ENCODE measurements at regions not wholly inside any gene's neighbourhood (a gene's known extent, or its start where the extent isn't known, plus 50 kb on each side); places are given as distances from the start of the nearest gene placed in this dataset.
"Not testable (repeated sequence)": the region's sequence is repeated elsewhere in the genome, so short reads cannot be mapped to it uniquely, and the experiment has no call there.

DNA sequence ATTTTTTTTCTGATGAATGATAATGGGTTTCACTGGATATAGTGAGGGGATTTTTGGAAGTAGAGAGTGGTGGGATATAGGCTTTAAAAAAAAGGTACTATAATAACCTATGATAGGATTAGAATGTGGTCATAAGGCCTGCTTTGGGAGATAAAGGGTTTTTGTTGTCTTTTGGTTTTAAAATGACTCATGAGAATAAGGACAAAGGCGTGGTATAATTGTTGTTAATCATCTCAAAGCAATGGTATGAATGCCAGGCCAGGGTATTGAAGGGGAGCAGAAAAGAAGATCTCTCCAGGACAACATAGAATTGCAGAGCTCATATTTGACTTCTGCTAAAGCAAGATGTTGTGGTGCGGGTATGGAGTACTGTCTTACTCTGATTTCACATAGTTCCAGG, 579.4 kb downstream of the JRKL start:
- no peak for DNase-seq (ENCODE audit: extremely low read depth, low read depth)
- TF ChIP-seq, protein P1, sequence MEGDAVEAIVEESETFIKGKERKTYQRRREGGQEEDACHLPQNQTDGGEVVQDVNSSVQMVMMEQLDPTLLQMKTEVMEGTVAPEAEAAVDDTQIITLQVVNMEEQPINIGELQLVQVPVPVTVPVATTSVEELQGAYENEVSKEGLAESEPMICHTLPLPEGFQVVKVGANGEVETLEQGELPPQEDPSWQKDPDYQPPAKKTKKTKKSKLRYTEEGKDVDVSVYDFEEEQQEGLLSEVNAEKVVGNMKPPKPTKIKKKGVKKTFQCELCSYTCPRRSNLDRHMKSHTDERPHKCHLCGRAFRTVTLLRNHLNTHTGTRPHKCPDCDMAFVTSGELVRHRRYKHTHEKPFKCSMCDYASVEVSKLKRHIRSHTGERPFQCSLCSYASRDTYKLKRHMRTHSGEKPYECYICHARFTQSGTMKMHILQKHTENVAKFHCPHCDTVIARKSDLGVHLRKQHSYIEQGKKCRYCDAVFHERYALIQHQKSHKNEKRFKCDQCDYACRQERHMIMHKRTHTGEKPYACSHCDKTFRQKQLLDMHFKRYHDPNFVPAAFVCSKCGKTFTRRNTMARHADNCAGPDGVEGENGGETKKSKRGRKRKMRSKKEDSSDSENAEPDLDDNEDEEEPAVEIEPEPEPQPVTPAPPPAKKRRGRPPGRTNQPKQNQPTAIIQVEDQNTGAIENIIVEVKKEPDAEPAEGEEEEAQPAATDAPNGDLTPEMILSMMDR (IDR thresholded peaks at IDR 0.05; ENCODE audit: low read depth, low read length) = no peak

DNA sequence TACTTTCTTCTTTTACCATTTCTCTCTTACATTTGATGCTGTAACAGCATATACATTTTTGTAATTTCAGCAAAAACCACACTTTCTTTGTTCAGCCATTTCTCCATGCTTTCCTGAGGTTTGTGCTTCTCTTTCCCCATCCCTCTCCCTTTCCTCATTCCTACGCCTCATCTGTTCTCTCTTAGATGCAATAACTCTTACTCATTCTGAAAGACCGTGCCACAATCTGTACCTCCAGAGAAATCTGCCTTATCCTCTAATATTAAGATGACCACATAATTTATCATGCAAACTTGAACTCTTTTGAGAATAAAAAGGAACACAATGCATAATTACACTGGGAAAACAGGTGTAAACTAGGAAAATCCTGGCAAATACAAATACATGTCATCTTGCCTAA, 588.9 kb downstream of the JRKL start:
- no peak for DNase-seq (ENCODE audit: extremely low read depth, low read depth)
- TF ChIP-seq, protein P1 (IDR thresholded peaks at IDR 0.05; ENCODE audit: low read depth, low read length) = no peak

DNA sequence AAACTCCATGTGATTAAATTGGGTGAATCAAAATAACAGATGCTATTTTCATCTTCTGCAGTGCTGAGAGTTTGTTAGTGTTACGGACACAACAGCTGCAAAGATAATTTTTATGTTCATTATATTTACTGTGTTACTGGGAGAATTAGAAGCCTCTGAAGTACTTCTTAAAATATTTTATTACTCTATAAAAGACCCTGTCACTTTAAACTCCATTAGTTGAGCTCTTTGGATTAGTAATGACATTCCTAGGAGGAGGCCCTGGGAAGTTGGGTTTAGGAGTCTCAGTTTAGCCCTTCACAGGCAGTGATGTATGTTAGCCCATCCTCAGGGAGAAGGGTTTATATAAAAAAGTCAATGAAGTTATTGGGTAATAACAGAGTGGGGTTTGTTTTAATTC, 596.7 kb downstream of the JRKL start:
- no peak for DNase-seq (ENCODE audit: extremely low read depth, low read depth)
- TF ChIP-seq, protein P1 (IDR thresholded peaks at IDR 0.05; ENCODE audit: low read depth, low read length) = no peak

DNA sequence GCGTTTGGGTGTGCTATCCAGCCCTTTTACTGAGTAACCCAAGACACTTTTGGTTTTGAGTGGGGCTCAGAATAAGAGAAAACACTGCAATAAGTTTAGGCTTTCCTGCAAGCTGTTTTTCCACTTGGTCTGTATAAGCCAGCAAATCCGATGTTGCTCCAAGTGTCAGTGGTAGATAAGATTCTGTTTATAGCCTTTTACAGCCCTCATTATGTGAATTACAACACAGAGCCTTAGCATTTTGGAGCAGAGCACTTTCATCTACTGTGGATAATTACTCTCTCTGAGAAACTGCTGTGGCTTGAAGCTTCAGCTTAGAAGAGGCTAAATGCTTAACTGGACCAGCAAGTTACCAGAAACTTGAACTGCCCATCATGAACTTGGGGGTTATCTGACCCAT, 601.1 kb downstream of the JRKL start:
- TF ChIP-seq, protein P1 (IDR thresholded peaks at IDR 0.05; ENCODE audit: low read depth, low read length) = no peak
- no peak for DNase-seq (ENCODE audit: extremely low read depth, low read depth)

DNA sequence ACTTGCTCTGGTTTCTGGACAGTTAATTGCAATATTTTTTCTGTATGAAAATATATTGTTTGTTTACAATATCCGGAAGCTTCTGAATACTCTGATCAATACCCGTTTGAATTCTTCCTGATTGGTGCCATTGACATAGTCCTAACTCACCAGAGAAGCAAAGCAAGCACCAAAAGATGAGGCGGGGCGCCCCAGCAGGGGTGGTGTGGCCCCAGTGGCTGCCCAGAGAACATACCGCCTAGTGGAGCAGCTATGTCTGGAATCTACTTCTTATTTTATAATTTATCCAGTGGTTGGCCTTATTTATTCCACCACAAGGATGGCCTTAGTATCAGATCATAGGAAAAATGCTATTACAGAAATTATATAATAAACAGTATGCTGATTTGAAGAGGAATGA, 610.7 kb downstream of the JRKL start:
- no peak for DNase-seq (ENCODE audit: extremely low read depth, low read depth)
- TF ChIP-seq, protein P1 (IDR thresholded peaks at IDR 0.05; ENCODE audit: low read depth, low read length) = no peak

DNA sequence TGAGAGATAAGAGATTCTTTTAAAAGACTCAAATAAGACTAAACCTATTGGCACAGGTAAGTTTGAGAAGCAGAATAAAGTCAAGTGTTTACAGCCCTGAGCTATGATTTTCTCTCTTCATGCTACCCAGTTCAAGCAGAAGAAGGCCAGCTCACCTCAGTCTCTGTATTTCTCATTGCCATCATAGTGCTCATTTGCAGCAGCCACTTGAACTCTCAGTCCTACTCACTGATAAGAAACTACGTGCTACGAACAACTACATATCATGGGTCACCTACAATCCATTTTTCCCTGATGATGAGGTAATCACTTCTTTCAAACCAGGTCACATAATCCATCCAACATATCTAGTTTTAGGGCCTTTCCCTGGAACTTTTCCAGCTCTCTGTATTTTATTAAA, 617.5 kb downstream of the JRKL start:
- TF ChIP-seq, protein P1 (IDR thresholded peaks at IDR 0.05; ENCODE audit: low read depth, low read length) = no peak
- no peak for DNase-seq (ENCODE audit: extremely low read depth, low read depth)

DNA sequence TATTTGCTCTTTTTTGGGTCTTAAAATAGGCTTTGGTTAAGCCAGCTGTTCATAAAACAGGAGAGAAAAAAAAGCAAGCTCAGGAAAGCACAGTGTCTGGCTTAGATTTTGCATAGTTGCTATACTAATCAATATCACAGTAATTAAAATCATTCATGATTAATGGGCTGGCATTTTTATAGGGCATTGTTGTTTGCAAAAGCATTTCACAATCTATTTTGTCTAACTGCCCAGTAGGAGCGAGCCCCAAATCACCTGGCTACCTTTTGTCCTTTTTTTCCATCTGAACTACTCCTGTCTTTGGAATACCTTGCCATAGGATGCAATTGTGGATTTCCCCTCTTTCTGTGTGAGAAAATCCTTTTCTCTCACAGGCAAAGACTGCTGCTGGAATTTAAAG, 619.8 kb downstream of the JRKL start:
- no peak for DNase-seq (ENCODE audit: extremely low read depth, low read depth)
- TF ChIP-seq, protein P1 (IDR thresholded peaks at IDR 0.05; ENCODE audit: low read depth, low read length) = no peak

DNA sequence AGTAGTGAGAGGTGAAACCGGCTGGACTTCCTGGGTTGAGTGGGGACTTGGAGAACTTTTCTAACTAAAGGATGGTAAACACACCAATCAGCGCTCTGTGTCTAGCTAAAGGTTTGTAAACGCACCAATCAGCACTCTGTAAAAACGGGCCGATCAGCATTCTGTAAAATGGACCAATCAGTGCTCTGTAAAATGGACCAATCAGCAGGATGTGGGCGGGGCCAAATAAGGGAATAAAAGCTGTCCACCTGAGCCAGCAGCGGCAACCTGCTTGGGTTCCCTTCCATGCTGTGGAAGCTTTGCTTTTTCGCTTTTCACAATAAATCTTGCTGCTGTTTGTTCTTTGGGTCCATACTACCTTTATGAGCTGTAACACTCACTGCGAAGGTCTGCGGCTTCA, 621.2 kb downstream of the JRKL start:
- DNase-seq (ENCODE audit: extremely low read depth, low read depth) = not testable (repeated sequence)

Data from AG09319 (cell line).